Osteoblast (primary cell): ENCODE measurements at regions not wholly inside any gene's neighbourhood (a gene's known extent, or its start where the extent isn't known, plus 50 kb on each side); places are given as distances from the start of the nearest gene placed in this dataset.
A peak's percentile ranks its signal among the peaks of the same experiment; 100 is the strongest.

Experiments
- DNase-seq: peaks from one replicate; pipeline ENCODE4 v3.0.0; 2011; ENCODE audit warnings: low spot score, mixed read lengths; ENCODE audit not compliant: insufficient read length; ENCODE audit errors: missing footprints
- H2AFZ ChIP-seq: 2 replicates; pipeline ENCODE4 v1.6.0; 2011; ENCODE audit warnings: mild to moderate bottlenecking, low read length
- H3K27ac ChIP-seq: 2 replicates; pipeline ENCODE4 v1.5.1; 2011; ENCODE audit warnings: mild to moderate bottlenecking, low read depth, low read length, moderate library complexity
- H3K27me3 ChIP-seq: 2 replicates; pipeline ENCODE4 v1.6.0; 2012; ENCODE audit warnings: mild to moderate bottlenecking, control low read depth, inconsistent platforms, low read length, moderate library complexity; ENCODE audit not compliant: insufficient read depth
- H3K36me3 ChIP-seq: 2 replicates; pipeline ENCODE4 v1.5.1; 2011; ENCODE audit warnings: mild to moderate bottlenecking, low read length, control low read depth, moderate library complexity; ENCODE audit not compliant: insufficient read depth
- H3K4me1 ChIP-seq: 2 replicates; pipeline ENCODE4 v1.5.1; 2011; ENCODE audit warnings: mild to moderate bottlenecking, low read length, control low read depth, moderate library complexity; ENCODE audit not compliant: insufficient read depth
- H3K4me2 ChIP-seq: 2 replicates; pipeline ENCODE4 v1.6.0; 2011; ENCODE audit warnings: mild to moderate bottlenecking, low read length; ENCODE audit not compliant: insufficient read depth
- H3K4me3 ChIP-seq: fragments of 200-600 bp; sonication (generic); 3 replicates; pipeline ENCODE4 v1.5.1; 2012; ENCODE audit warnings: mild to moderate bottlenecking, low read length, inconsistent platforms; ENCODE audit not compliant: insufficient read depth
- H3K79me2 ChIP-seq: 2 replicates; pipeline ENCODE4 v1.6.0; 2012; ENCODE audit warnings: mild to moderate bottlenecking, low read length, control low read depth, inconsistent platforms; ENCODE audit not compliant: insufficient read depth
- H3K9me3 ChIP-seq: 2 replicates; pipeline ENCODE4 v1.5.1; 2011; ENCODE audit warnings: low read depth, low read length, control low read depth
- H4K20me1 ChIP-seq: 2 replicates; pipeline ENCODE4 v1.6.0; 2012; ENCODE audit warnings: mild to moderate bottlenecking, low read length, control low read depth; ENCODE audit not compliant: insufficient read depth
- CTCF ChIP-seq: IDR thresholded peaks from 2 replicates; pipeline ENCODE4 v1.5.1; 2011; ENCODE audit warnings: mild to moderate bottlenecking, low read depth, low read length, moderate library complexity; ENCODE audit errors: extremely low read depth

DNA sequence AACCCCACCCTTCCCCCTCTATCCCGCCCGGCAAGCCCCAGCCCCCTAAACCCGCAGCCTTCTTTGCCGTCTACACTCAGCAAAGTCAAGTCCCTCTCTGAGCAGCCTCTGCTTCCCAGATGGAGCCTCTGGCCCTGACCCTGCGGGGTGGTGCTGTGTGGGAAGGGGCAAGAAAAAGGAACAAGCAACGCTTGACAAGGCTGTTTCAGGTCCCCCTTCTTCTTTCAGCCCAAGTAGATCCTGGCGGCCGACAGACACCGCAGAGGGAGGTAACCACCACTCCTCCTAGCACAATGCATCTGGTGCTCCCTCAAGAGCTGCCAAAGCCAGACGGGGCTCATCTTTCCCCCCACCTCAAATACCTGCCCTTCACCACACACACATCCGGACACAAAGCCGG lies 178.3 kb downstream of the ENGASE start:
- H3K36me3 ChIP-seq: no peaks in the 10 kb centered on the region
- H3K27ac ChIP-seq: no peak overlapping the region
- H3K9me3 ChIP-seq: no peaks in the 10 kb centered on the region
- no peak overlapping the region for H2AFZ ChIP-seq
- no peak overlapping the region for H3K4me3 ChIP-seq
- H4K20me1 ChIP-seq: no peaks in the 10 kb centered on the region
- TF ChIP-seq CTCF: no peak
- no peak overlapping the region for H3K4me2 ChIP-seq
- DNase-seq: peak; percentile 67
- no peaks in the 10 kb centered on the region for H3K4me1 ChIP-seq
- no peaks in the 10 kb centered on the region for H3K79me2 ChIP-seq
- peaks cover 9% of the 10 kb centered on the region for H3K27me3 ChIP-seq

DNA sequence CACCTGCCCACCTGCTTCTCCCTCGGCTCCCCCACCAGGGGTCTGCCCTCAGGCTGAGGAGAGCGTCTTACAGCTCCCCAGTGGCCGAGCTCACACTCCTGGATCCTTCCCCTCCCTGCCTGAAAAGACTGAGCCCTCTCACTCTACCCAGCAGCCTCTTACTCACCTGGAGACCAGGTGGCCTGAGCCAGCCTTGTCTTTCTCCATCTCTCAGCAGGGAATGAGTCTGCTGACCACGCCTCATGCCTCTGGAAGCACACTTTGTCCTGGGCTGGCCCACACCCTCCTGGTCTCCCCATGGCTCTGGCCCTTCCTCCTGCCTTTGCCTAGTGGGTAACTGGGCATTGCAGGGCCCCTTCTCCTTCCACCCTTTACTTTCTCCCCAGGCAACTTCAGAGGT lies 177.2 kb downstream of the ENGASE start:
- Histone ChIP-seq H3K79me2 (no peaks in the 10 kb centered on the region), H2AFZ (no peak overlapping the region), H3K9me3 (no peaks in the 10 kb centered on the region), H4K20me1 (no peaks in the 10 kb centered on the region), H3K4me1 (no peaks in the 10 kb centered on the region), H3K27ac (no peak overlapping the region), H3K27me3 (peaks cover 7% of the 10 kb centered on the region), H3K4me3 (no peak overlapping the region), H3K4me2 (no peak overlapping the region), H3K36me3 (no peaks in the 10 kb centered on the region)
- DNase-seq: peak; percentile 38
- TF ChIP-seq CTCF: no peak

DNA sequence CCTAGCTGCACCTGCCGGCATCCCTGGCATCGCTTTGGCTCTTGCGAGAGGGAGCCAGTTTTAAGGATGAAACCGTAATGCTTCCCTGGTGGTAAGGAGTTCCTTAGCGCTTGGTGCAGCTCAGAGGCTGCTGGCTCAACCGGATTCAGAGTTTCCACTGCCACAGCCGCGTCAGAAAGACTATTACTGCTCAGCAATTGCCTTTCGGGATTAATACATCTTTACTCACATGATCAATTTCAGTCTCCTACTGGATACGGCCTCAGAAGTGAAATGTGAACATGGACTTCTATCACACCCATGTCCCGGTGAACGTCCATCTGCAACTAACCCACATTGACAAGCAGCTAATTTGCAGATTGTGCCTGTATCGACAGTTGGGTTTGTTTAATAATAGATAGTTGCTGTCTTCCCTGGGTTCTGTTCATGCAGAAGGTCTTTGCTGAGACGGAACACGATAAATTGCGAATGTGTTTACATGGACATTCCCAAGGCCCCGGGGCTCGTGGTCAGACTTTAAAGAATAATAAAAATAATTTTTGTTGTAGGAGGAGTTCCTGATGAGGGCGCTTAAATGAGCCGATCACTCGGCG lies 175.4 kb downstream of the ENGASE start:
- H3K36me3 ChIP-seq: no peaks in the 10 kb centered on the region
- H2AFZ ChIP-seq: no peak overlapping the region
- no peak overlapping the region for H3K27ac ChIP-seq
- peak; percentile 54 for DNase-seq
- peaks cover 6% of the 10 kb centered on the region for H3K27me3 ChIP-seq
- H3K9me3 ChIP-seq: no peaks in the 10 kb centered on the region
- H3K4me3 ChIP-seq: no peak overlapping the region
- H3K79me2 ChIP-seq: no peaks in the 10 kb centered on the region
- H3K4me2 ChIP-seq: no peak overlapping the region
- no peaks in the 10 kb centered on the region for H4K20me1 ChIP-seq
- no peaks in the 10 kb centered on the region for H3K4me1 ChIP-seq
- no peak for TF ChIP-seq CTCF

DNA sequence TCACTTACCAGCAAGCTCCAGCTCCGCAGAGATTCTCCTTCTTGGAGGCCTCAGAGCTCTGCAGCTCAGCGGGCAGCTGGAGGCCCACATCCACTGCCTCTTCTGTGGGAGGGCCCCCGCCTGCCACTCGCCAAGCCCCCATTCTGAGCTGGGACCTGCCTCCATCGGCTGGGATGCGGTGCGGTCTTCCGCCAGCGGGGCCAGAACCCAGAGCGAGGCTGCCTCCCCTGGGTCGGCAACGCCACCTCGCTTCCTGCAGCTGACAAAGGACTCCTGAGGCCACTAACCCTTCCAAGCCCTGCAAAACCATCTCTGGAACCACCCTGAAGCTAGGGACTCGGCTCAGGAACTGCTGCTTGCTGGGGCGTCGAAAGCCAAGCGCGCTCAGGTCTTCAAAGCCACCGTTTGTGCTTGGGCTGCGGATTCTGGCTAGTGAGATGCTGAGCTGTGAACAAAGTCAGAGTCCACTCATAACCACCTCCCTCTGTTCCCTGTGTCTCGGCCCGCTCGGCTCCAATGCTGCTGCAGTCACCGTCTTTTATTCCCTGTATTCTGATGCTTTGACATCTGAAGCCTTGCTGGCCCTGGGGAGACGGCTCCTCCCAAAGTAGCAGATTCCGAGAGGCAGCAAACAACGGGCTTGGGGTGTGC lies 174.3 kb downstream of the ENGASE start:
- Histone ChIP-seq H3K36me3 (no peaks in the 10 kb centered on the region), H3K9me3 (no peaks in the 10 kb centered on the region), H3K4me2 (no peak overlapping the region), H2AFZ (no peak overlapping the region), H3K27me3 (peaks cover 6% of the 10 kb centered on the region), H3K4me1 (no peaks in the 10 kb centered on the region), H3K4me3 (no peak overlapping the region), H4K20me1 (no peaks in the 10 kb centered on the region), H3K79me2 (no peaks in the 10 kb centered on the region), H3K27ac (no peak overlapping the region)
- TF ChIP-seq CTCF: no peak
- DNase-seq: peak; percentile 27
